Loucy (cell line): ENCODE measurements at regions not wholly inside any gene's neighbourhood (a gene's known extent, or its start where the extent isn't known, plus 50 kb on each side); places are given as distances from the start of the nearest gene placed in this dataset.
"Not testable (repeated sequence)": the region's sequence is repeated elsewhere in the genome, so short reads cannot be mapped to it uniquely, and the experiment has no call there.

Source experiments
- H2AFZ ChIP-seq: fragments of 200-600 bp; sonication (generic); 2 replicates; pipeline ENCODE4 v1.6.0; 2016; ENCODE audit warnings: antibody characterized with exemption, mild to moderate bottlenecking, low read length, moderate library complexity
- H3F3A ChIP-seq: fragments of 200-600 bp; 2 replicates; pipeline ENCODE4 v1.6.0; 2016; ENCODE audit warnings: antibody characterized with exemption, low read depth, mild to moderate bottlenecking
- H3K27me3 ChIP-seq: fragments of 200-600 bp; sonication (generic); 2 replicates; pipeline ENCODE4 v1.6.1; 2014; ENCODE audit warnings: low read length, mild to moderate bottlenecking; ENCODE audit not compliant: insufficient read depth, poor library complexity, severe bottlenecking
- H3K36me3 ChIP-seq: fragments of 200-600 bp; sonication (generic); 2 replicates; pipeline ENCODE4 v1.6.1; 2016; ENCODE audit warnings: low read length; ENCODE audit not compliant: insufficient read depth
- H3K4me1 ChIP-seq: fragments of 200-600 bp; sonication (generic); 2 replicates; pipeline ENCODE4 v1.5.1; 2014; ENCODE audit warnings: low read length, mild to moderate bottlenecking; ENCODE audit not compliant: insufficient read depth, poor library complexity, severe bottlenecking
- H3K4me2 ChIP-seq: fragments of 200-600 bp; sonication (generic); 2 replicates; pipeline ENCODE4 v1.6.0; 2014; ENCODE audit warnings: antibody characterized with exemption, low read length, low read depth, mild to moderate bottlenecking; ENCODE audit not compliant: poor library complexity, severe bottlenecking
- H3K4me3 ChIP-seq: fragments of 200-600 bp; sonication (generic); 2 replicates; pipeline ENCODE4 v1.5.1; 2014; ENCODE audit warnings: low read length, mild to moderate bottlenecking, mixed read lengths; ENCODE audit not compliant: poor library complexity, severe bottlenecking
- H3K79me2 ChIP-seq: fragments of 200-600 bp; sonication (generic); 2 replicates; pipeline ENCODE4 v1.6.1; 2014; ENCODE audit warnings: low read length; ENCODE audit not compliant: insufficient read depth
- H3K9ac ChIP-seq: fragments of 200-600 bp; sonication (generic); 2 replicates; pipeline ENCODE4 v1.6.0; 2014; ENCODE audit warnings: mild to moderate bottlenecking, low read depth, low read length, moderate library complexity; ENCODE audit not compliant: poor library complexity, severe bottlenecking
- H3K9me2 ChIP-seq: fragments of 200-600 bp; sonication (generic); replicated peaks from 2 replicates; pipeline ENCODE4 v1.6.1; 2016; ENCODE audit warnings: low read depth, low read length, mixed read lengths
- H3K9me3 ChIP-seq: fragments of 200-600 bp; sonication (generic); 2 replicates; pipeline ENCODE4 v1.6.1; 2014; ENCODE audit warnings: mild to moderate bottlenecking, antibody characterized with exemption, low read length, low read depth; ENCODE audit not compliant: insufficient read depth
- H4K20me1 ChIP-seq: fragments of 200-600 bp; sonication (generic); 2 replicates; pipeline ENCODE4 v1.6.0; 2014; ENCODE audit warnings: antibody characterized with exemption, low read length, mild to moderate bottlenecking; ENCODE audit not compliant: insufficient read depth, poor library complexity, severe bottlenecking

DNA sequence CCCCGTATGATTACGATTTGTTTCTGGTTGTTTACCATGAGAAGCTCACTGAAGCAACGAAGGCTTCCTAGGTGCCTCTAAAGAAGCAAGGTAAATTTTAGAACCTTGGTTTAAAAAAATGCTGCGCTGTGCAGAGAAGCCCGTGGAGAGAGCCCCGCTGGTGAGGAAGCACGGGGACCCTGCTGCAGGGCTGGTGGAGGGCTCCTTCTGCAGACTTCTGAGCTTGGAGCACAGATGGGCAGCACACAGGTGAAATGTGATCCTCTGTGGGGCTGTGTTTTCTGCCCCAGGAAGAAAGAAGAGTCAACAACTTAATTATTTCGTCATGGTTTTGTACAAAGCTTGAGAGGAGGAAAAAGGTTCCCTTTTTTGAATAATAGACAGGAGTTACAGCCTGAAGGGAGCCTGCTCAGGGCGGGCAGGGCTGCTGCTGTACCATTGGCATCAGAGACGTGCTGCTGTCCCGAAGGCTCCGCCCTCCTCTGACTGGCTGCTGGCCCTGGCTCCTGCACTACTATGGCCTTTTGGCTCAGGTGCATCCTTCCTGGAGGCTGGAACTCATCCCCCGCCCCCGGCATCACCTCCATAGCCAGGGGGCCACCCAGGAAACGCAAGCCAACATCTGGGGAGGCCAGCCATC, 108.0 kb upstream of the PLGLB2 start:
- not testable (repeated sequence) for H3K9me3 ChIP-seq, H3K36me3 ChIP-seq, H3K4me3 ChIP-seq, H3K9ac ChIP-seq, H3K79me2 ChIP-seq, H3K9me2 ChIP-seq, H4K20me1 ChIP-seq, H3K27me3 ChIP-seq, H3K4me2 ChIP-seq, H3K4me1 ChIP-seq, H2AFZ ChIP-seq, H3F3A ChIP-seq

DNA sequence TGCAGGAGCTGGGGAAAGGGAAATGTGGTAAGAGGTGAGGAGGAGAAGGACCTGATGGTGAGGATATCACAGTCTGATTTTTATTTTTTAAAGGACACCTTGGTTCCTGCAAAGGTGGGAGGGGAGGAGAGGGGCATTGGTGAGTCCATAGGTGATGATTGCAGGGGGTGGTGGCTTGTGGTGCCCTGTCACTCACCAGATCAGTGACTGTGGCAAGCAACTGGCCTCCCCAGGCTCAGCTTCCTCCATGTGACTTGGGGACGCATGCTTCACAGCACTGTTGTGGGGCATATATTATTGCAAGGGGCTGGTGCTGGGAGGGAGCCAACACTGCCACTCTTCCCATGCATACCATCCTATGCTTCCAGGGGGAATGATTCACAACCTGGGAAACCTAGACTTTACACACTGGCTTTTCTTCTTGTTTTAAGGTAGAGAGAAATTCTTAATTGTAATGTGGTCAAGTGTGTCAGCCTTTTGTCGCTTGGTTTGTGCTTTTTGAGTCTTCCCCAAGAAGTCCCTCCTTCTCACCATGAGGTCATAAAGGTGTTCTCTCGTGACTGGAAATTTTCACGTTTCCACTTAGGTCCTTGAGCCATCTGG, 106.8 kb upstream of the PLGLB2 start:
- not testable (repeated sequence) for H3K4me2 ChIP-seq, H3K36me3 ChIP-seq

DNA sequence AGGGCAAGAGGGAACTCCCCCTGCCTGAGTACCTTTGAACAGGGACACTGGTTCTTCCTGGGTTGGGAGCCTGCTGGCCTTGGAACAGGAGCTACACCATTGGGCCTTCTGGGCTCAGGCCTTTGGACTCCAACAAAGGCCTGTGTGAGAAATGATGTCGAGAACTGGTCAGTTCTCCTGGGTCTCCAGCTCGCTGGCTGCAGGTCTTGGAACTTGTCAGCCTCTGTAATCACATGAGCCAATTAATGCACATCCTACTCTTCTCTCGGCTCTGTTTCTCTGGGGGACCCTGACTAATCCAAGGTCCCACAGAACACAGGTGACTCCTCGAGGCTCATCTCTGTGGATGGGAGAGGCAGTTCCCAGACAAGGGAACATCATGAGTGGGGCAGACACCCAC, 104.7 kb upstream of the PLGLB2 start:
- H3K9me3 ChIP-seq, H3K36me3 ChIP-seq, H3F3A ChIP-seq, H3K4me3 ChIP-seq, H4K20me1 ChIP-seq, H3K27me3 ChIP-seq, H3K9me2 ChIP-seq, H3K4me2 ChIP-seq, H3K79me2 ChIP-seq, H3K4me1 ChIP-seq, H2AFZ ChIP-seq, H3K9ac ChIP-seq: not testable (repeated sequence)

More for the DNA sequence above, 106.8 kb upstream of the PLGLB2 start:
- not testable (repeated sequence) for H3K4me3 ChIP-seq, H3K9me2 ChIP-seq, H4K20me1 ChIP-seq, H3K79me2 ChIP-seq, H3K27me3 ChIP-seq, H3K9ac ChIP-seq, H3F3A ChIP-seq, H3K4me1 ChIP-seq, H3K9me3 ChIP-seq, H2AFZ ChIP-seq

DNA sequence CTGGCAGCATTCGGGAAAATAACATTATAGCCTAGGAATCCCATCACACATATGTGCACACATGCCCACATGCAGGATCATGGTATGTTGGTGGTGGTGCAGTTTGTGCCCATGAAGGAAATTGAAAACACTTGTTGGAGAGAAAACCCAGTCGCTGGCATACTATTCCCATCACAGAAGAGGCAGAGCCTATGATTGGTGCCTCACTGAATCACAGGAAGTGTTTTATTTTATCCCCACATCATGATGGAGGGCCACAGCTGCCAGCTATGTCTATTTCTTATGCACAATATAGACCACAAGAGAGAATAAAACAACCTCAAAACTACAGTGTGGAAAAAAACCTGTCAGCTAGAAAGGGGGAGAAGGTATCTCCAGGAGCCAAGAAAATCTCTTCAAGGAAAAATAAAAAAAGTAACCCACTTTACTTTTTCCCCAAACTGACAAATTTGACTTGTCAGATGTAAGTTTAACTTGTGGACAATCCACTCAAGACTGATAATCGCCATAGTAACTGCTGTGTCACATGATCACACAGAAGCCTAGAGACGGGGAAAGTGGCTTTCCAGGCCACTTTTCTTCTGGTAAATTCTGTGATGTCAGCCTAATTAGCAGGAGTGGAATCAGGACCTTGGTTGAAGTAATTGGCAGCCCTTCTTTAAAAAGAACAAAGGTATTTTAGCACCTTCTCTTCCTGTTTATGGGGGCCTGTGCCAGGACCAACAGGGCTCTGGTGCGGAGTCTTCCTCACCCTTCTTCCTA, 100.0 kb upstream of the PLGLB2 start:
- H3K4me3 ChIP-seq, H3K9me2 ChIP-seq, H3K79me2 ChIP-seq, H3K4me1 ChIP-seq, H4K20me1 ChIP-seq, H3K9me3 ChIP-seq, H3K9ac ChIP-seq, H3K27me3 ChIP-seq, H3K36me3 ChIP-seq, H3K4me2 ChIP-seq, H2AFZ ChIP-seq, H3F3A ChIP-seq: not testable (repeated sequence)

DNA sequence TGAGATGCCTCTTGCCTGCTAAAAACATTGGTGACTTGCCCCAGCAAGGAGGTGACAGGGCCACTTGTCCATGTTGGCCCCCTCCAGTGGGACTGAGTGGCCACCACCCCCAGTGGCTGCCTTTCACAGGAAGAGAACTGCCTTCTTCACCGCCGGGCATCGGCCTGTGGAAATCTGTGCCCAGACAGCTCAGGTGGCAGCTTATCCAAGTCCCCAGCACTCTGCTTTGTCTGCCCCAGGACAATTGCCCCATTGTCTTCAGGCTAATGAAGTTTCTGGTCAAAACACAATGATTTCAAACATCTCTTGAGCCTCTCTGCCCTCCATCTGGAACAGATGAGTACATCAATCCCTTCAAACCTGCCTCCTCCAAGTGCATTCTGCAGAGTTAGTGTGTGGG, 99.1 kb upstream of the PLGLB2 start:
- H3K79me2 ChIP-seq, H3K4me2 ChIP-seq, H3K36me3 ChIP-seq, H3K4me3 ChIP-seq, H3K9ac ChIP-seq, H4K20me1 ChIP-seq, H3K27me3 ChIP-seq, H2AFZ ChIP-seq, H3F3A ChIP-seq, H3K9me3 ChIP-seq, H3K9me2 ChIP-seq, H3K4me1 ChIP-seq: not testable (repeated sequence)

DNA sequence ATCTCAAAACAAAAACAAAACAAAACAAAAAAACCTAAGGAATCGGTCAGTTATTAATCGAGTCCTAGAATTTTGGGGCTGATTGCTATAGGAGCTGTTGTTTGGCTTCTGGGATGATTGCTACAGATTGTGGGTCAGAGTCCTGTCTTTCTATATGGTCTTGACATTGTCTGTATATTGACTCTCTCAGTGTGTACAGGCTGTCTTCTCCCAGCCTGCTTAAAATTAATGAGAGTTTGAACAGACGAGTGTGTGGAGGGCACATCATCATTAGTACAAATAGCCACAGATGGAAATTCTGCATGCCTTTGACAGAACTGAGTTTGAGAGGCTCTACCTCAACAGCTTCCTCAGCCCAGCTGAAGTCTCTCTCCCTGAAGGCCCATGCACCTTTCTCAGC, 98.0 kb upstream of the PLGLB2 start:
- H3K4me1 ChIP-seq, H3K4me2 ChIP-seq, H3K36me3 ChIP-seq, H3F3A ChIP-seq, H3K9ac ChIP-seq, H3K9me3 ChIP-seq, H2AFZ ChIP-seq, H3K79me2 ChIP-seq, H4K20me1 ChIP-seq, H3K27me3 ChIP-seq, H3K9me2 ChIP-seq, H3K4me3 ChIP-seq: not testable (repeated sequence)

DNA sequence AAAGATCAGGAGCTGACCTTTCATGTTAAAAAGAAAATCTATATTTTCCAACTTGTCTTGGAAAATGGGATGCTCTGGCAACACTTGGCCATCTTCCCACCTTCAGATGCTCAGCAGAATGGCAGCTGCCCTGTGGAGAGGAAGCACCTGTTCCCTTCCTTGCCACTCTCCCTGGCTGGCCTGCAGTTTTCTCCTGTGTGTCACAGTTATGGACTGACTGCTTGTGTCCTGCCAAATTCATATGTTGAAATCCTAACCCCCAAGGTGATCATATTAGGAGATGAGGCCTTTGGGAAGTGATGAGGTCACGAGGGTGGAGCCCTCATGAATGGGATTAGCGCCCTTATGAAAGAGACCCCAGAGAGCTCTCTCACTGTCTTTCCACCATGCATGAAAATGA, 97.0 kb upstream of the PLGLB2 start:
- not testable (repeated sequence) for H4K20me1 ChIP-seq, H3K4me1 ChIP-seq, H3K79me2 ChIP-seq, H3K4me2 ChIP-seq, H3K4me3 ChIP-seq, H3K9me3 ChIP-seq, H3K9me2 ChIP-seq, H3F3A ChIP-seq, H3K9ac ChIP-seq, H3K36me3 ChIP-seq, H3K27me3 ChIP-seq, H2AFZ ChIP-seq
